ENCODE measurements at regions not wholly inside any gene's neighbourhood (a gene's known extent, or its start where the extent isn't known, plus 50 kb on each side); places are given as distances from the start of the nearest gene placed in this dataset.
"Not testable (repeated sequence)": the region's sequence is repeated elsewhere in the genome, so short reads cannot be mapped to it uniquely, and the experiment has no call there.

GRCh38 chr12:23253910-23254309 is 628.9 kb downstream of the ETNK1 start:
- DNase-seq (ENCODE audit: low read depth in 2 of 2) = not testable (repeated sequence)

- DNase-seq (ENCODE audit: low read depth in 2 of 2) = no peak
These were observed 634.6 kb downstream of the ETNK1 start for GRCh38 chr12:23259558-23259957.

GRCh38 chr12:23262670-23263069 is 637.7 kb downstream of the ETNK1 start:
- no peak for DNase-seq (ENCODE audit: low read depth in 2 of 2)

GRCh38 chr12:23277831-23278230 is 652.9 kb downstream of the ETNK1 start:
- no peak for DNase-seq (ENCODE audit: low read depth in 2 of 2)

- DNase-seq (ENCODE audit: low read depth in 2 of 2) = no peak
These were observed 656.3 kb downstream of the ETNK1 start for GRCh38 chr12:23281295-23281694.

- no peak for DNase-seq (ENCODE audit: low read depth in 2 of 2)
These were observed 657.7 kb downstream of the ETNK1 start for GRCh38 chr12:23282701-23283100.

GRCh38 chr12:23285764-23286530 is 661.0 kb downstream of the ETNK1 start:
- DNase-seq (ENCODE audit: low read depth in 2 of 2) = not testable (repeated sequence)

- DNase-seq (ENCODE audit: low read depth in 2 of 2) = no peak
These were observed 658.7 kb downstream of the SOX5 start for GRCh38 chr12:23290627-23291330.

GRCh38 chr12:23303220-23303619 is 646.2 kb downstream of the SOX5 start:
- no peak for DNase-seq (ENCODE audit: low read depth in 2 of 2)

- DNase-seq (ENCODE audit: low read depth in 2 of 2) = no peak
These were observed 645.6 kb downstream of the SOX5 start for GRCh38 chr12:23303821-23304220.

- no peak for DNase-seq (ENCODE audit: low read depth in 2 of 2)
These were observed 615.5 kb downstream of the SOX5 start for GRCh38 chr12:23333938-23334337.

GRCh38 chr12:23335593-23335992 is 613.9 kb downstream of the SOX5 start:
- no peak for DNase-seq (ENCODE audit: low read depth in 2 of 2)

GRCh38 chr12:23337213-23337612 is 612.3 kb downstream of the SOX5 start:
- no peak for DNase-seq (ENCODE audit: low read depth in 2 of 2)

GRCh38 chr12:23340351-23340750 is 609.1 kb downstream of the SOX5 start:
- no peak for DNase-seq (ENCODE audit: low read depth in 2 of 2)

GRCh38 chr12:23342407-23342806 is 607.1 kb downstream of the SOX5 start:
- DNase-seq (ENCODE audit: low read depth in 2 of 2) = no peak

GRCh38 chr12:23349564-23349963 is 599.9 kb downstream of the SOX5 start:
- no peak for DNase-seq (ENCODE audit: low read depth in 2 of 2)

- DNase-seq (ENCODE audit: low read depth in 2 of 2) = no peak
These were observed 598.7 kb downstream of the SOX5 start for GRCh38 chr12:23350808-23351207.

- DNase-seq (ENCODE audit: low read depth in 2 of 2) = no peak
These were observed 596.8 kb downstream of the SOX5 start for GRCh38 chr12:23352670-23353069.

GRCh38 chr12:23354800-23355199 is 594.7 kb downstream of the SOX5 start:
- DNase-seq (ENCODE audit: low read depth in 2 of 2) = no peak

GRCh38 chr12:23356440-23356839 is 593.0 kb downstream of the SOX5 start:
- DNase-seq (ENCODE audit: low read depth in 2 of 2) = no peak

GRCh38 chr12:23356927-23357708 is 592.4 kb downstream of the SOX5 start:
- no peak for DNase-seq (ENCODE audit: low read depth in 2 of 2)

GRCh38 chr12:23359975-23360701 is 589.3 kb downstream of the SOX5 start:
- DNase-seq (ENCODE audit: low read depth in 2 of 2) = no peak

Data from fibroblast of skin of left quadriceps (primary cell).